ENCODE measurements at regions not wholly inside any gene's neighbourhood (a gene's known extent, or its start where the extent isn't known, plus 50 kb on each side); places are given as distances from the start of the nearest gene placed in this dataset.
A peak's percentile ranks its signal among the peaks of the same experiment; 100 is the strongest.

DNA sequence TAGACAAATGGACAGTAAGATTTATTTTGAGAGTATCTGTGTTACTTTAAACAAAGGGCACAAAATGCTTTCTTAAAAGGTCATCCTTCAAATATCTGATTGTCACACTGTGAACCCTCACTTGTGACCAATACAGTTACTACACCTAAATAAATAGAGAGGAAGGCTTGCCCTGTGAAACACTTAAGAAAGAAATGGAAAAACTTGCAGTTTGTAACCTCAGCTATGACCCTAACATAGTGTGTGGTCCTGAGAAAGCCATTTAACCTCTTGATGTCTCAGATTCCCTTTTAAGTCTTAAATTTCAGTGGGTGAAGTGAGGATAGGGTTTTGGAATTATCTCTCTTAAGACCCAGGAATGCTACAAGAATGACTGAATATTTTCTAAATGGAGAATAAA, 126.7 kb upstream of the SLC27A6 start:
- DNase-seq (ENCODE audit: low read depth, low spot score) = no peak
- Mint-ChIP-seq H3K9me3 (no peaks in the 10 kb centered on the region), H3K4me3 (no peak overlapping the region), H3K36me3 (ENCODE audit: low read depth) (no peaks in the 10 kb centered on the region), H3K27me3 (ENCODE audit: low read depth) (no peaks in the 10 kb centered on the region), H3K27ac (ENCODE audit: unreplicated experiment) (no peak overlapping the region), H3K4me1 (peaks cover 3% of the 10 kb centered on the region)
- TF ChIP-seq, protein P1, sequence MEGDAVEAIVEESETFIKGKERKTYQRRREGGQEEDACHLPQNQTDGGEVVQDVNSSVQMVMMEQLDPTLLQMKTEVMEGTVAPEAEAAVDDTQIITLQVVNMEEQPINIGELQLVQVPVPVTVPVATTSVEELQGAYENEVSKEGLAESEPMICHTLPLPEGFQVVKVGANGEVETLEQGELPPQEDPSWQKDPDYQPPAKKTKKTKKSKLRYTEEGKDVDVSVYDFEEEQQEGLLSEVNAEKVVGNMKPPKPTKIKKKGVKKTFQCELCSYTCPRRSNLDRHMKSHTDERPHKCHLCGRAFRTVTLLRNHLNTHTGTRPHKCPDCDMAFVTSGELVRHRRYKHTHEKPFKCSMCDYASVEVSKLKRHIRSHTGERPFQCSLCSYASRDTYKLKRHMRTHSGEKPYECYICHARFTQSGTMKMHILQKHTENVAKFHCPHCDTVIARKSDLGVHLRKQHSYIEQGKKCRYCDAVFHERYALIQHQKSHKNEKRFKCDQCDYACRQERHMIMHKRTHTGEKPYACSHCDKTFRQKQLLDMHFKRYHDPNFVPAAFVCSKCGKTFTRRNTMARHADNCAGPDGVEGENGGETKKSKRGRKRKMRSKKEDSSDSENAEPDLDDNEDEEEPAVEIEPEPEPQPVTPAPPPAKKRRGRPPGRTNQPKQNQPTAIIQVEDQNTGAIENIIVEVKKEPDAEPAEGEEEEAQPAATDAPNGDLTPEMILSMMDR (conservative IDR thresholded peaks at IDR 0.05) = no peak

- Mint-ChIP-seq H3K36me3 (ENCODE audit: low read depth) (no peaks in the 10 kb centered on the region), H3K27me3 (ENCODE audit: low read depth) (no peaks in the 10 kb centered on the region), H3K27ac (ENCODE audit: unreplicated experiment) (no peak overlapping the region), H3K4me3 (no peak overlapping the region), H3K4me1 (peaks cover 3% of the 10 kb centered on the region), H3K9me3 (no peaks in the 10 kb centered on the region)
- TF ChIP-seq, protein P1 (conservative IDR thresholded peaks at IDR 0.05) = peak; percentile 23
- DNase-seq (ENCODE audit: low read depth, low spot score) = no peak
Measured at GRCh38 chr5:128842241-128842640, 123.0 kb upstream of the SLC27A6 start.

DNA sequence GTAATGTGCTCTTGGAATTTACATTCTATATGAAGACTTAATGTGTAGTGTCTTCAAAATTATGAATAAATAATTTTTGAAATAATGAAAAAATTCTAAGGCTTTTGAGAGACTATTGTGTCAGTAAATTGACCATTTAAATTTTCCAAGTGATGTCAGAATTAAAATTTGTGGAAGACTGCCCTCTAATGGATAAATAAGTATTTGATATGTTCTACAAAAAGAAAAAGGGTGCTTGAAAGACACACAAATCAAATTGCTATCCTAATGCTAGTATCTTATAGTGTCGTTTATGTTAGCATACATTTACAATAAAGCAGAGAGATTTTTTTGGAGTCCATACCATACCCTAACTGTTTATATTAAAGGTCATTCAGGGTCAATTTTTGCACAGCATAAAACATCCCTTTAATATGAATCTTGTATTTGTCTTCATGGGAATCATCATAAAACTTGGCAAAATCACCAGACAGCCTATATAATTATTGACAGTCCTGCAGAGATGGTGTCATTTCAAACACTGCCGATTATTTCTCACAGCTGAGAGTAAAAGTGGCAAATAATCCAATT, 120.8 kb upstream of the SLC27A6 start:
- Mint-ChIP-seq H3K36me3 (ENCODE audit: low read depth) (peaks cover 8% of the 10 kb centered on the region), H3K4me1 (no peaks in the 10 kb centered on the region), H3K4me3 (no peak overlapping the region), H3K27ac (ENCODE audit: unreplicated experiment) (no peak overlapping the region), H3K27me3 (ENCODE audit: low read depth) (no peaks in the 10 kb centered on the region), H3K9me3 (peaks cover 10% of the 10 kb centered on the region)
- DNase-seq (ENCODE audit: low read depth, low spot score) = no peak
- TF ChIP-seq, protein P1 (conservative IDR thresholded peaks at IDR 0.05) = peak; percentile 73

- Mint-ChIP-seq H3K9me3 (peaks cover 29% of the 10 kb centered on the region), H3K4me3 (no peak overlapping the region), H3K27me3 (ENCODE audit: low read depth) (no peaks in the 10 kb centered on the region), H3K4me1 (no peaks in the 10 kb centered on the region), H3K27ac (ENCODE audit: unreplicated experiment) (no peak overlapping the region), H3K36me3 (ENCODE audit: low read depth) (peaks cover 21% of the 10 kb centered on the region)
- TF ChIP-seq, protein P1 (conservative IDR thresholded peaks at IDR 0.05) = no peak
- DNase-seq (ENCODE audit: low read depth, low spot score) = no peak
Measured at GRCh38 chr5:128850049-128850448, 115.2 kb upstream of the SLC27A6 start.

GRCh38 chr5:128854931-128855330, 110.4 kb upstream of the SLC27A6 start:
- H3K27ac Mint-ChIP-seq (ENCODE audit: unreplicated experiment) = no peak overlapping the region
- H3K27me3 Mint-ChIP-seq (ENCODE audit: low read depth) = no peaks in the 10 kb centered on the region
- no peak overlapping the region for H3K4me3 Mint-ChIP-seq
- peaks cover 10% of the 10 kb centered on the region for H3K36me3 Mint-ChIP-seq (ENCODE audit: low read depth)
- DNase-seq (ENCODE audit: low read depth, low spot score) = no peak
- no peaks in the 10 kb centered on the region for H3K4me1 Mint-ChIP-seq
- TF ChIP-seq, protein P1 (conservative IDR thresholded peaks at IDR 0.05) = no peak
- peaks cover 24% of the 10 kb centered on the region for H3K9me3 Mint-ChIP-seq
